ENCODE measurements at regions not wholly inside any gene's neighbourhood (a gene's known extent, or its start where the extent isn't known, plus 50 kb on each side); places are given as distances from the start of the nearest gene placed in this dataset.
"Not testable (repeated sequence)": the region's sequence is repeated elsewhere in the genome, so short reads cannot be mapped to it uniquely, and the experiment has no call there.

DNA sequence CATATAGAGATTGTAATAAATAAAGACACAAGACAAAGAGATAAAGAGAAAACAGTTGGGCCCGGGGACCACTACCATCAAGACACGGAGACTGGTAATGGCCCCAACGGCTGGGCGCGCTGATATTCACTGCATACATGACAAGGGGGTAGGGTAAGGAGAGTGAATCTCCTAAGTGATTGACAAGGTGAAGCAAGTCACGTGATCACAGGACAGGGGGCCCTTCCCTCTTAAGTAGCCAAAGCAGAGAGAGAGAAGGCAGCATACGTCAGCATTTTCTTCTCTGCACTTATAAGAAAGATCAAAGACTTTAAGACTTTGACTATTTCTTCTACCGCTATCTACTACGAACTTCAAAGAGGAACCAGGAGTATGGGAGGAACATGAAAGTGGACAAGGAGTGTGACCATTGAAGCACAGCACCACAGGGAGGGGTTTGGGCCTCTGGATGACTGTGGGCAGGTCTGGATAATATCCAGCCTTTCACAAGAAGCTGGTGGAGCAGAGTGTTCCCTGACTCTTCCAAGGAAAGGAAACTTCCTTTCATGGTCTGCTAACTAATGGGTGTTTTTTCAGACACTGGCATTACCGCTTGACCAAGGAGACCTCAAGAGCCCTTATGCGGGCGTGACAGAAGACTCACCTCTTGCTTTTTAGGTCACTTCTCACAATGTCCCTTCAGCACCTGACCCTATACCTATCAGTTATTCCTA lies 75.6 kb downstream of the MRPL39 start:
- not testable (repeated sequence) for DNase-seq (ENCODE audit: low spot score)

- no peak for DNase-seq (ENCODE audit: low spot score)
Measured at GRCh38 chr21:25528515-25528914, 78.8 kb downstream of the MRPL39 start.

DNA sequence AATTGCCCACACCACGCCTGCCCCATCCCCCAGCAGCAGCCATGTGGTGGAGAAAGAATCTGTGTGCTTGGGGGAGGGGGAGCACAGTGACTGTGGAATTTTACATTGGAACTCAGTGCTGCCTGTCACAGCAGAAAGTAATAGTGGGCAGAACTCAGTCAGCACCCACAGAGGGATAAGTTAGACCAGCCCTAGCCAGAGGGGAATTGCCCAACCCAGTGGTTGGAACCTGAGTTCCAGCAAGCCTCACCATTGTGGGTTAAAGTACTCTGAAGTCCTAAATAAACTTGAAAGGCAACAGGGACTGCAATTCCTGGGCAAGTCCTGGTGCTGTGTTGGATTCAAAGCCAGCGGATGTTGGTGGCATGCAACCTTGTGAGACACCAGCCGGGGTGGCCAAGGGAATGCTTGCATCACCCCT lies 88.8 kb downstream of the MRPL39 start:
- DNase-seq (ENCODE audit: low spot score): no peak

DNA sequence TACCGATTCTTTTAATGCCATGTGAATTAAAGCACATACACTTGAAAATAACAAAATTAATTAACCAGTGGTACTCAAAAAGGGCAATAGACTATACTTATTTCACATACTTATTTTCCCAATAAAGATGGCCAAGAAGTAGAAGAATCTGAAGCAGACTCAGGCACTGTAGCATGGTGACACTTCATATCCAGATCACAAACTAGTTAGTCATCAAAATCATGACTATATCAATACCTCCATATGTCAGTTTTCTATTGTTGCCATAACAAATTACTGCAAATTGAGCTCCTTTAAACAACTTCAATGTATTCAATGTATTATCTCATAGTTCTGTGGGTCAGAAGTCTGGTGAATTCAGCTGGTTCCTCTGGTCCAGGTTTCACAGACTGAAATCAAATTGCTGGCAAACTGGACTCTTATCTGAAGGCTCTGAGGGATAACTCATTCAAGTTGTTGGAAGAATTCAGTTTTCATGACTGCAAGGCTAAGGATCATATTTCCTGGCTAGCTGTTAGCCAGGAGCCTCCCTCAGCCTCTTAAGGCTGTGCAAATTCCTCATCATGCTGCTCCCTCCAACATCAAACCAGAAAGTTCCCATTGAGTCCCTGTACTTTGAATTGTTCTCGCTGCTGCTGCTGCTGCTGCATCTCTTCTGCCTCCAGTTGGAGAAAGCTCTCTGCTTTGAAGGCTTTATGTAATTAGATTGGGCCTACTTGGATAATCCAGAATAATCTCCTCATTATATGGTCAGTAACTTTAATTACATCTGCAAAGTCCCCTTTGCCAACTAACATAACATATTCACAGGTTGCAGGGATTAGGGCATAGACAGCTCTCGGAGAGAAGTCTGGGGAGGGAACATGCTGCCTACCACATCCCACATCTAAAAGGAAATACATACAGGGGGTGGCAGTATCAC lies 91.5 kb downstream of the MRPL39 start:
- peak; percentile 8 for DNase-seq (ENCODE audit: low spot score)

GRCh38 chr21:25513810-25514209 lies 93.5 kb downstream of the MRPL39 start:
- no peak for DNase-seq (ENCODE audit: low spot score)

GRCh38 chr21:25512095-25513081 lies 94.9 kb downstream of the MRPL39 start:
- no peak for DNase-seq (ENCODE audit: low spot score)

DNA sequence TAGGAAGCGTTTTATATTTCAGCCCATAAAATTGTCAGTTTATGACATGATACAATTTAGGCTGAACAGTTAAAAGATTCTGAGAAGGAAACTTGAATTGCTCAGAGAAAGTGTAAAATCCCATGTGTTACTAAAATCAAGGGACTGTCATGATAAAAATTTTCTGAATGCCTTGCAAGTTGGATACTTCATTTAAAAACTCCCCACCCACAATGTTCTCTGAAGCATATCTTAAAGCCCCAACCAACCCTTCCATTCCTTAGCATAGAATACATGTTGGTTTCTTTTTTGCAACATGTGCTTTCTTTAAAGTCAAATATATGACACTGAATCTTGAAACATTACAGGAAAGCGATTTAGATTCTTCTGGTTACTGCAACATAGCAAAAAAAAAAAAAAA lies 97.4 kb downstream of the MRPL39 start:
- DNase-seq (ENCODE audit: low spot score): no peak

DNA sequence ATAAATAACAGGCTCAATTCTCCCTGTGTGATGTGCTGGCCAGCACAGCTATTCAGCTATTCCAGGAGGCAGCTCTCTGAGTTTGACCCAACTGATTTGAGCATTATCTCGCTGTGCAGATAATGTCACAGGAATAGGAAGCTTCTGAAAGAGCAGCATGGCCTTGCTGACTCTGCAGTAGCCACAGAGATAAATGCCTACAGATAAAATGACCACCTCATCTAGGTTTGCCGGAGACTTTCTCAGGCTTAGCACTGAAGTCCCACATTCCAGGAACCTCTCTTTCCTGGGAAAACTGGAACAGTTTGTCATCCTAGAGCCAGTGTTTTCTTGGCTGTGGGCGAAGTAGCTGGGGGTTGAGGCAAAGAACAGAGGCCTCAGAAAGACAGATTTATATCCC lies 98.9 kb downstream of the MRPL39 start:
- DNase-seq (ENCODE audit: low spot score): no peak

DNA sequence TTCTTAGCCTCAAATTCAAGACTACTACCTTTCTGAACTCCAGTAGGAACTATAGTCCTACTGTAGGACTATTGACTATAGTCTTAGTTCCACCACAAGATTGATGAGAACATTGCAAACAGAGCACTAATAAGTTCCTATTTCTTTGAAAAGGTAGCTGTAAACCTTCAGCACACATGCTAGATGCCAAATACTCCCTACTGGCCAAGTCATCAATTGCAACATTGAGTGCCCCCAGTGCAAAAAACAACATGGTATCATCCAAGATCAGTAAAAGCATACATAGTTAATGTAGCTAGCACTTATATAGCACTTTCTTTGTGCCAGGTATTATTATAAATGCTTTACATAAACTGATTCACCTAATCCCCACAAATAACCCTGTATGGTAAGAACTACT lies 99.8 kb downstream of the MRPL39 start:
- DNase-seq (ENCODE audit: low spot score): no peak

DNA sequence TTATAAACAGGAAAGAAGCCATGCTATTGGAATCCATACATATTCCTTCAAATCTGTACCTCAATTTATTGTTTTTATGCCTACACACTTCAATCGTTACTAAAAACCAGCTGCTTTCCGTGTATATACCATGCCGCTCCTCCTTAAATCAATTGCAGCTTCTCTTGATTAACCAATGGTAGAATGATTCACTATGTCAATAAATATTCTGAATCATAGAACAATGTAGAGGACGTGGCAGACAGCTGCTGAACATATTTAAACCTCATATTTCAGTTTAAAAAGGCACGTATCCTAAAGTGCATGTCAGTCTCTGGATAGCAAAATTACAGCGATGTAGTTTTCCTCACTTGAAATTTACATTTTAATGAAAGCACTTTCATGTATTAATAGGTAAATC lies 100.4 kb downstream of the MRPL39 start:
- no peak for DNase-seq (ENCODE audit: low spot score)

DNA sequence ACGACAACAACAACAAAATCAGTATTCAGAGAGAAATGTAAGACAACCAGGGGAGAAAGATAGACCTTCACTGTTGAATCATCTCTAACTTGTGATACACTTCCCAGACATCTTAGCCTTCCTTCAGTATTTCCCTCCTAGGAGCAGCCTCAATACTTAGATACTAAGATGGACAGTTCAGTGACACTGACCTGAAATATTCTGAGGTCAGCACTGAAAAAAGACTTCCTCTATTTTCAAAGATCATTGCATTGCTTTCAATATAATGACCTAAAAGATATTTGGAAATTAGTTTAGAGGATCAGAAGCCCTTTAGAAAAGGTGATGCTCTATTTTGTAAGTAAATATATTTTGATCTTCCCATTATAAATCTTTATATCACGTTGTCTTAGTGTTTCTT lies 101.0 kb downstream of the MRPL39 start:
- no peak for DNase-seq (ENCODE audit: low spot score)

DNA sequence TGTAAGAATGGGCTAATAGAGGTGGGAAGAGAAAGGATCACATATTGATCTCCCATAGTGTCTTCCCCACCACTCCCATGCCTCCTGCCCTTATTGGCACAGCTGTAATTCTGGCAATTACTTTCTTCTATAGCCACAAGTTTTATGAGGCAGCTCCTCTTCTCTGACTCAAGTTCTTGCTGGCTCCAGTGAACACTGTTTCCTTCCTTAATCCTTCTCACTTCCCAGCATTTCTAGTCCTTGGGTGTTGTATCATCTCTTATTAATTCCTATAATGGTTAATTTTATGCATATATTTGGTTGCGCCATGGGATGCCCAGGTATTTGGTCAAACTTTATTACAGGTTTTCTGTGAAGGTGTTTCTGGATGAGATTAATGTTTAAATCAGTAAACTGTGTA lies 103.3 kb downstream of the MRPL39 start:
- no peak for DNase-seq (ENCODE audit: low spot score)

DNA sequence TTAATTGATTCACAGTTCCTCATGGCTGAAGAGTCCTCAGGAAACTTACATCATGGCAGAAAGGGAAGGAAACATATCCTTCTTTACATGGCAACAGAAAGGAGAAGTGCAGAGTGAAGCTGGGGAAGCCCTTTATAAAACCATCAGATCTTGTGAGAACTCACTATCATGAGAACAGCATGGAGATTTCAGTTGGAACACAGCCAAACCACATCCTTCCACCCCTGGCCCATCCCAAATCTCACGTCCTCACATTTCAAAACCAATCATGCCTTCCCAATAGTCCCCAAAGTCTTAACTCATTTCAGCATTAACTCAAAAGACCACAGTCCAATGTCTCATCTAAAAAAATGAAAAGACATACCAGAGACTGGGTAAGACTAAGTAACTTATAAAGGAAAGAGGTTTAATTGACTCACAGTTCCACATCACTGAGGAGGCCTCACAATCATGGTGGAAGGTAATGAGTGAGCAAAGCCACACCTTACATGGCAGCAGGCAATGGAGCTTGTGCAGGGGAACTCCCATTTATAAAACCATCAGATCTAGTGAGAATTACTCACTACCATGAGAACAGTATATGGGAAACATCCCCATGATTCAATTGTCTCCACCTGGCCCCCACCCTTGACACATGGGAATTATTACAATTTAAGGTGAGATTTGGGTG lies 105.2 kb downstream of the MRPL39 start:
- no peak for DNase-seq (ENCODE audit: low spot score)

- no peak for DNase-seq (ENCODE audit: low spot score)
Measured at GRCh38 chr21:25501462-25501861, 105.8 kb downstream of the MRPL39 start.

DNA sequence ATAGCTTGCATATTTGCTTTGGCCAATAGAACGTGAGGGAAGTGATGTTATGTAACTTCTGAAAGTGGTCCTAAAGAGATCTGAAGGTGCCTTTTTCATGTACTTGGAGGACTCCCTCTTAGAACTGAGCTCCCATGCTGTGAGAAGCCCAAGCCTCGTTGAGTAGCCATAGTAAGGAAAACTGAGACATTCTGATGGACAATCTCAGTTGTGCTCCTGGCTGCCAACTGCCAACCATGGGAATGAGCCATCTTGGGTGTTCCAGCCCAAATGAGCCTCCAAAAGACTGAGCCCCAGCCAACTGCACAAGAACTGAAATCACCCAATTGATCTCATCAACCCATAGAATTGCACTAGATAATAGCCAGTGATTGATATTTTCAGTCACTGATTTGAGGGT lies 106.7 kb downstream of the MRPL39 start:
- DNase-seq (ENCODE audit: low spot score): no peak

GRCh38 chr21:25496825-25497482 lies 110.3 kb downstream of the MRPL39 start:
- no peak for DNase-seq (ENCODE audit: low spot score)

DNA sequence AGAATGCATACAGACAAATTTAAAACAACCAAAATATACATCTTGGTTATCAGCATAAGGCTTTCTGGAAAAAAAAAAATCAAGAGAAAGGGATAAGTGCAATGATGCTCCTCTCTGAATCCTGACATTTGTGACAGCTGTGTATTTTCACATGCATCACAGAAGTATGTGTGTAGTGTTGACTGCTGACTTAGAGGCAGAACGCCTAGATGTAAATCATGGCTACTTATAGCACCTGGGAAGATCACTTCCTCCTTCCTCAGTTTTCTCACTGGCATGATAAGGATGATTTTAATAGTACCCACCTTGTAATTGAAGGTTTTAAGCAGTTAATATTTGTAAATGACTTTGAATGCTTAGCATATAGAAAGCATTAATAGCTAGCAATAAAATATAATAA lies 112.5 kb downstream of the MRPL39 start:
- no peak for DNase-seq (ENCODE audit: low spot score)

DNA sequence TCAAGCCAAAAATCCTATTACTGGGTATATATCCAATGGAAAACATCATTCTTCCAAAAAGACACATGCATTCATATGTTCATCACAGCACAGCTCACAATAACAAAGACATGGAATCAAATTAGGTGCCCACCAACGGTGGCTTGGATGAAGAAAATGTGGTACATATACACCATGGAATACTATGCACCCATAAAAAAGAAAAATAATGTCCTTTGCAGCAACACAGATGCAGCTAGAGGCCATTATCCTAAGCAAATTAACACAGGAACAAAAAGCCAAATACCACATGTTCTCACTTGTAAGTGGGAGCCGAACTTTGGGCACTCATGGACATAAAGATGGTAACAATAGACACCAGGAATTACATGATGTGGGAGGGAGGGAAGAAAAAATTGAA lies 113.6 kb downstream of the MRPL39 start:
- no peak for DNase-seq (ENCODE audit: low spot score)

GRCh38 chr21:25491267-25491666 lies 116.0 kb downstream of the MRPL39 start:
- no peak for DNase-seq (ENCODE audit: low spot score)

GRCh38 chr21:25490742-25491141 lies 116.5 kb downstream of the MRPL39 start:
- DNase-seq (ENCODE audit: low spot score): no peak

GRCh38 chr21:25489673-25490072 lies 117.6 kb downstream of the MRPL39 start:
- DNase-seq (ENCODE audit: low spot score): no peak
